GM19397 (cell line): ENCODE measurements at regions not wholly inside any gene's neighbourhood (a gene's known extent, or its start where the extent isn't known, plus 50 kb on each side); places are given as distances from the start of the nearest gene placed in this dataset.
"Not testable (repeated sequence)": the region's sequence is repeated elsewhere in the genome, so short reads cannot be mapped to it uniquely, and the experiment has no call there.

Experiments used
- ATAC-seq: cut with Tn5 transposase; IDR thresholded peaks from one replicate; pipeline ENCODE4 v1.9.1; 2021; ENCODE audit warnings: mild to moderate bottlenecking, moderate library complexity; ENCODE audit not compliant: unreplicated experiment

- not testable (repeated sequence) for ATAC-seq
Measured at GRCh38 chr9:33734941-33735835, 60.2 kb upstream of the PRSS3 start.

GRCh38 chr9:33737811-33738606, 57.4 kb upstream of the PRSS3 start:
- no peak for ATAC-seq

- no peak for ATAC-seq
Measured at GRCh38 chr9:33739398-33739797, 56.0 kb upstream of the PRSS3 start.

GRCh38 chr9:33740075-33740474, 55.3 kb upstream of the PRSS3 start:
- ATAC-seq: no peak

- not testable (repeated sequence) for ATAC-seq
Measured at GRCh38 chr9:33740958-33741357, 54.4 kb upstream of the PRSS3 start.

GRCh38 chr9:33742051-33742450, 53.3 kb upstream of the PRSS3 start:
- ATAC-seq: no peak

- ATAC-seq: no peak
Measured at GRCh38 chr9:33742519-33742918, 52.8 kb upstream of the PRSS3 start.
